ENCODE measurements at regions not wholly inside any gene's neighbourhood (a gene's known extent, or its start where the extent isn't known, plus 50 kb on each side); places are given as distances from the start of the nearest gene placed in this dataset.

GRCh38 chr3:106008766-106009165 is 140.0 kb upstream of the CBLB start:
- H3K36me3 Mint-ChIP-seq (ENCODE audit: unreplicated experiment): no peaks in the 10 kb centered on the region
- DNase-seq: no peak
- H3K4me1 Mint-ChIP-seq (ENCODE audit: low read depth, unreplicated experiment): no peaks in the 10 kb centered on the region
- TF ChIP-seq, protein P1, sequence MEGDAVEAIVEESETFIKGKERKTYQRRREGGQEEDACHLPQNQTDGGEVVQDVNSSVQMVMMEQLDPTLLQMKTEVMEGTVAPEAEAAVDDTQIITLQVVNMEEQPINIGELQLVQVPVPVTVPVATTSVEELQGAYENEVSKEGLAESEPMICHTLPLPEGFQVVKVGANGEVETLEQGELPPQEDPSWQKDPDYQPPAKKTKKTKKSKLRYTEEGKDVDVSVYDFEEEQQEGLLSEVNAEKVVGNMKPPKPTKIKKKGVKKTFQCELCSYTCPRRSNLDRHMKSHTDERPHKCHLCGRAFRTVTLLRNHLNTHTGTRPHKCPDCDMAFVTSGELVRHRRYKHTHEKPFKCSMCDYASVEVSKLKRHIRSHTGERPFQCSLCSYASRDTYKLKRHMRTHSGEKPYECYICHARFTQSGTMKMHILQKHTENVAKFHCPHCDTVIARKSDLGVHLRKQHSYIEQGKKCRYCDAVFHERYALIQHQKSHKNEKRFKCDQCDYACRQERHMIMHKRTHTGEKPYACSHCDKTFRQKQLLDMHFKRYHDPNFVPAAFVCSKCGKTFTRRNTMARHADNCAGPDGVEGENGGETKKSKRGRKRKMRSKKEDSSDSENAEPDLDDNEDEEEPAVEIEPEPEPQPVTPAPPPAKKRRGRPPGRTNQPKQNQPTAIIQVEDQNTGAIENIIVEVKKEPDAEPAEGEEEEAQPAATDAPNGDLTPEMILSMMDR (IDR thresholded peaks at IDR 0.05; ENCODE audit: partially characterized antibody, unreplicated experiment): no peak
- no peak overlapping the region for H3K4me3 Mint-ChIP-seq (ENCODE audit: unreplicated experiment)
- H3K27ac Mint-ChIP-seq (ENCODE audit: unreplicated experiment): no peak overlapping the region
- no peaks in the 10 kb centered on the region for H3K9me3 Mint-ChIP-seq (ENCODE audit: unreplicated experiment)
- no peaks in the 10 kb centered on the region for H3K27me3 Mint-ChIP-seq (ENCODE audit: unreplicated experiment)

DNA sequence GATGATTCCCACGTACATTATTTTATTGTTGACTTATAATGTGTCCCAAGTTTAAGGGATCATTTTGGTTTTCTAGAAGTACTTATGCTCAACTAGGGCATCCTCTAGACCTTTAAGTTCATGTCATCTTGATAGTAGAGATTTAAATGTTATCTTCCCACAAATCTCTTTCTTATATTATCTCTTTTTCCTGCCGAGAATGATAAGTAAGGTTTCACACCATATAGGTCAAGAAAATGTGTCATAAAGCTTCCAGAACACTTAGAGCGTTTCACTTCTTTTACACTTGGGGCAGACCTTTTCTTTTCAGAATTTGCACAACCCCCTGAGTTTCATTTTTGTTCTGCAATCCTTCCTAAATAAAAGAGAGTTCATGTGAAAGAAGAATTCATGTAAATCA is 142.0 kb upstream of the CBLB start:
- Mint-ChIP-seq H3K27ac (ENCODE audit: unreplicated experiment) (no peak overlapping the region), H3K36me3 (ENCODE audit: unreplicated experiment) (no peaks in the 10 kb centered on the region), H3K4me1 (ENCODE audit: low read depth, unreplicated experiment) (no peaks in the 10 kb centered on the region), H3K9me3 (ENCODE audit: unreplicated experiment) (no peaks in the 10 kb centered on the region), H3K4me3 (ENCODE audit: unreplicated experiment) (no peak overlapping the region), H3K27me3 (ENCODE audit: unreplicated experiment) (no peaks in the 10 kb centered on the region)
- no peak for DNase-seq
- TF ChIP-seq, protein P1 (IDR thresholded peaks at IDR 0.05; ENCODE audit: partially characterized antibody, unreplicated experiment): no peak

GRCh38 chr3:106013971-106014370 is 145.2 kb upstream of the CBLB start:
- no peaks in the 10 kb centered on the region for H3K27me3 Mint-ChIP-seq (ENCODE audit: unreplicated experiment)
- TF ChIP-seq, protein P1 (IDR thresholded peaks at IDR 0.05; ENCODE audit: partially characterized antibody, unreplicated experiment): no peak
- no peak overlapping the region for H3K27ac Mint-ChIP-seq (ENCODE audit: unreplicated experiment)
- no peaks in the 10 kb centered on the region for H3K4me1 Mint-ChIP-seq (ENCODE audit: low read depth, unreplicated experiment)
- no peaks in the 10 kb centered on the region for H3K36me3 Mint-ChIP-seq (ENCODE audit: unreplicated experiment)
- no peak for DNase-seq
- H3K4me3 Mint-ChIP-seq (ENCODE audit: unreplicated experiment): no peak overlapping the region
- H3K9me3 Mint-ChIP-seq (ENCODE audit: unreplicated experiment): no peaks in the 10 kb centered on the region

GRCh38 chr3:106014518-106014917 is 145.7 kb upstream of the CBLB start:
- Mint-ChIP-seq H3K27ac (ENCODE audit: unreplicated experiment) (no peak overlapping the region), H3K27me3 (ENCODE audit: unreplicated experiment) (no peaks in the 10 kb centered on the region), H3K36me3 (ENCODE audit: unreplicated experiment) (no peaks in the 10 kb centered on the region), H3K4me1 (ENCODE audit: low read depth, unreplicated experiment) (no peaks in the 10 kb centered on the region), H3K4me3 (ENCODE audit: unreplicated experiment) (no peak overlapping the region), H3K9me3 (ENCODE audit: unreplicated experiment) (no peaks in the 10 kb centered on the region)
- TF ChIP-seq, protein P1 (IDR thresholded peaks at IDR 0.05; ENCODE audit: partially characterized antibody, unreplicated experiment): no peak
- DNase-seq: no peak

DNA sequence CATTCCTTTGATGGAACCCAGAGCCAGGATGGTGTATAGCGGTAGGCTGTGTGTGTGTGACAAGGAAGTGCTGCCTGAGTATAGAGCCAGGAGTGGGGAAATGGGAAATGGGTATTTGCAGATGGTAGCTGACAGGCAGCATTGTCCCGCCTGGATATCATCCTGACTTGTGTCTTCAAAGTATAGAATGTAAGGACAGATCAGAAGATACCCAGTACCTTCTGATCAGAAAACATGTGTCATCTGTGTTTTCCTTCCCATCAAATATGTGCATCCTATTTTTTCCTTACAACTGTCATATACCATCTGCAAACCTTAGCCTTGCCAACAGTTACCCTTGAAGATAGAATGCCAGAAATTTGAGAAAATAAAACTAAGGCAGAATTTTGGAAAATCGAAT is 146.2 kb upstream of the CBLB start:
- no peaks in the 10 kb centered on the region for H3K27me3 Mint-ChIP-seq (ENCODE audit: unreplicated experiment)
- no peaks in the 10 kb centered on the region for H3K36me3 Mint-ChIP-seq (ENCODE audit: unreplicated experiment)
- no peak overlapping the region for H3K4me3 Mint-ChIP-seq (ENCODE audit: unreplicated experiment)
- H3K9me3 Mint-ChIP-seq (ENCODE audit: unreplicated experiment): no peaks in the 10 kb centered on the region
- TF ChIP-seq, protein P1 (IDR thresholded peaks at IDR 0.05; ENCODE audit: partially characterized antibody, unreplicated experiment): no peak
- no peak overlapping the region for H3K27ac Mint-ChIP-seq (ENCODE audit: unreplicated experiment)
- no peak for DNase-seq
- H3K4me1 Mint-ChIP-seq (ENCODE audit: low read depth, unreplicated experiment): no peaks in the 10 kb centered on the region

Data from glutamatergic neuron (in vitro differentiated cells).